Right lobe of liver (tissue), 6 donors: ENCODE measurements at regions not wholly inside any gene's neighbourhood (a gene's known extent, or its start where the extent isn't known, plus 50 kb on each side); places are given as distances from the start of the nearest gene placed in this dataset.

ENCODE experiments used
- ATAC-seq, 4 donors: fragments of 200-7000 bp; cut with Tn5 transposase; one replicate each; pipeline ENCODE4 v1.9.1; 2020; ENCODE audit warnings: mild to moderate bottlenecking in 4 of 4, moderate library complexity in 4 of 4
- DNase-seq, 3 donors: peaks; one replicate each; pipeline ENCODE4 v3.0.0-alpha.2; 2020
- H3K27ac ChIP-seq, 3 donors: fragments of 200-600 bp; one replicate each; pipeline ENCODE4 v1.8.0; 2022
- H3K27me3 ChIP-seq, 2 donors: fragments of 200-600 bp; one replicate each; pipeline ENCODE4 v1.8.0; 2022
- H3K36me3 ChIP-seq, 4 donors: fragments of 200-600 bp; sonication (generic) in 1 of 4; one replicate each; pipeline versions ENCODE4 v1.5.1 to v1.8.0; 2017 to 2022; ENCODE audit warnings: control low read depth in 1 of 4
- H3K4me1 ChIP-seq, 4 donors: fragments of 200-600 bp; sonication (generic) in 1 of 4; one replicate each; pipeline versions ENCODE4 v1.5.1 to v1.8.0; 2017 to 2022; ENCODE audit warnings: control low read depth in 1 of 4
- H3K4me3 ChIP-seq, 3 donors: fragments of 200-600 bp; one replicate each; pipeline ENCODE4 v1.8.0; 2022
- H3K9me3 ChIP-seq, 4 donors: fragments of 200-600 bp; sonication (generic) in 1 of 4; one replicate each; pipeline versions ENCODE4 v1.5.1 to v1.8.0; 2017 to 2022; ENCODE audit warnings: control low read depth in 1 of 4
- CTCF ChIP-seq, 4 donors: fragments of 200-600 bp in 3 of 4; fragments of 450-650 bp in 1 of 4; IDR thresholded peaks; one replicate each; pipeline versions ENCODE4 v1.5.1 to v1.8.0; 2016 to 2022; ENCODE audit warnings: antibody characterized with exemption in 4 of 4, mild to moderate bottlenecking in 2 of 4
- POLR2A ChIP-seq: fragments of 450-650 bp; IDR thresholded peaks from one replicate; pipeline ENCODE4 v1.6.1; 2017; ENCODE audit warnings: antibody characterized with exemption, mild to moderate bottlenecking
- WGBS: methylation state at CpG from one replicate; pipeline ENCODE4 v1.1.6; 2018; ENCODE audit warnings: low coverage, low lambda C conversion rate; ENCODE audit not compliant: insufficient coverage; ENCODE audit errors: missing lambda C conversion rate; 5-methylcytosine and 5-hydroxymethylcytosine counted together
- intact Hi-C, 2 donors: fragments of 100-400 bp; cut with DNase I; formaldehyde crosslinking; loops; one replicate each; pipeline versions ENCODE4 v1.11.2 to v1.14.1; 2022
- donor health status: DM: no; HTN: yes; CAD: no.
- donor health status: DM: no; HTN: no; CAD: no.
- donor health status: DM: no; HTN: no; CAD: no.
- donor health status: DM: no; HTN: yes; CAD: no.
- donor health status: DM: no; HTN: yes; CAD: no.

GRCh38 chr5:20575571-20575970, 587.6 kb upstream of the CDH18 start:
- H3K36me3 ChIP-seq, result no peaks in the 10 kb centered on the region
- no peaks in the 10 kb centered on the region for H3K9me3 ChIP-seq
- ATAC-seq, result no peak
- no peak overlapping the region for H3K27ac ChIP-seq
- H3K4me1 ChIP-seq, result no peaks in the 10 kb centered on the region
- no peak for TF ChIP-seq POLR2A
- no peak for TF ChIP-seq CTCF (IDR thresholded peaks at IDR 0.05)
- WGBS, result 14% methylated on average over 5 of the region's 5 CpGs
- DNase-seq, result no peak
- intact Hi-C loops, result no loop called here
- no peaks in the 10 kb centered on the region for H3K27me3 ChIP-seq
- no peak overlapping the region for H3K4me3 ChIP-seq

GRCh38 chr5:20574576-20574975, 586.6 kb upstream of the CDH18 start:
- TF ChIP-seq POLR2A, result no peak
- TF ChIP-seq CTCF (IDR thresholded peaks at IDR 0.05), result no peak
- Histone ChIP-seq H3K36me3 (no peaks in the 10 kb centered on the region), H3K27ac (no peak overlapping the region), H3K4me3 (no peak overlapping the region), H3K9me3 (no peaks in the 10 kb centered on the region), H3K4me1 (no peaks in the 10 kb centered on the region), H3K27me3 (no peaks in the 10 kb centered on the region)
- DNase-seq (no peak), ATAC-seq (no peak)
- intact Hi-C loops, result no loop called here
- 58% methylated on average over 4 of the region's 4 CpGs for WGBS

- Histone ChIP-seq H3K4me3 (no peak overlapping the region), H3K27ac (no peak overlapping the region), H3K27me3 (no peaks in the 10 kb centered on the region), H3K36me3 (no peaks in the 10 kb centered on the region), H3K9me3 (no peaks in the 10 kb centered on the region), H3K4me1 (no peaks in the 10 kb centered on the region)
- intact Hi-C loops, result no loop called here
- no peak for ATAC-seq
- no peak for DNase-seq
- TF ChIP-seq POLR2A (no peak), CTCF (IDR thresholded peaks at IDR 0.05) (no peak)
These were observed 584.6 kb upstream of the CDH18 start for GRCh38 chr5:20572614-20573013.

- TF ChIP-seq CTCF (IDR thresholded peaks at IDR 0.05) (no peak), POLR2A (no peak)
- no peaks in the 10 kb centered on the region for H3K36me3 ChIP-seq
- H3K27ac ChIP-seq, result no peak overlapping the region
- no peaks in the 10 kb centered on the region for H3K9me3 ChIP-seq
- intact Hi-C loops, result no loop called here
- DNase-seq (no peak), ATAC-seq (no peak)
- H3K27me3 ChIP-seq, result no peaks in the 10 kb centered on the region
- H3K4me3 ChIP-seq, result no peak overlapping the region
- no peaks in the 10 kb centered on the region for H3K4me1 ChIP-seq
These were observed 582.5 kb upstream of the CDH18 start for GRCh38 chr5:20570486-20570885.

- Histone ChIP-seq H3K27ac (no peak overlapping the region), H3K4me3 (no peak overlapping the region), H3K9me3 (no peaks in the 10 kb centered on the region), H3K27me3 (no peaks in the 10 kb centered on the region), H3K4me1 (no peaks in the 10 kb centered on the region), H3K36me3 (no peaks in the 10 kb centered on the region)
- intact Hi-C loops, result no loop called here
- no peak for ATAC-seq
- no peak for DNase-seq
- 61% methylated on average over 4 of the region's 4 CpGs for WGBS
- TF ChIP-seq CTCF (IDR thresholded peaks at IDR 0.05), result no peak
- TF ChIP-seq POLR2A, result no peak
These were observed 574.5 kb upstream of the CDH18 start for GRCh38 chr5:20562544-20562943.
